OCI-LY3 (cell line): ENCODE measurements at regions not wholly inside any gene's neighbourhood (a gene's known extent, or its start where the extent isn't known, plus 50 kb on each side); places are given as distances from the start of the nearest gene placed in this dataset.

Experiments used
- CTCF ChIP-seq: fragments of 200-600, 300-600 bp; sonication (generic); IDR thresholded peaks from 2 replicates; pipeline ENCODE4 v1.5.1; 2014; ENCODE audit warnings: antibody characterized with exemption, low read length, low read depth
- EZH2phosphoT487 ChIP-seq: fragments of 200-600 bp; shearing (Covaris generic); IDR thresholded peaks from 2 replicates; pipeline ENCODE4 v1.6.1; 2018; ENCODE audit warnings: antibody characterized with exemption, mixed run types, low read depth

DNA sequence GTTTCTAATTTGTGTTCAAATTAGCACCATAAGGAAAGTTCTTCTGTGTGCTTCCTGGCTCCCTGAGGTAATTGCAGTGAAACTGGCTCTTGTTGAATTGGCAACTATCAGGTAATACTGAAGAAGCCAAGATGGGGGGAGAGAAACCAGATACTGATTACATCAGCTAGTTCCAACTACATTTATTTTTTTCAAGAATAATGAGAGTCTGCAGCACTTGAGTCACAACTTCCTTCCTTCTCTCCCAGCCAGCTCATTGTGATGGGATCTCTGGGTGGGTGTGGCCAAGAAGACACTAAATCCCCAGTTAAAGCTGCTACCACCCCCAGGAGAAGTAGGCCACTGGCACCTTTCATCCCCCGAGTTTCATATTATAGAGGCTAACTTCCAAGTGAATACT is 100.7 kb upstream of the RXFP2 start:
- TF ChIP-seq CTCF (no peak), EZH2phosphoT487 (no peak)
